ENCODE measurements at regions not wholly inside any gene's neighbourhood (a gene's known extent, or its start where the extent isn't known, plus 50 kb on each side); places are given as distances from the start of the nearest gene placed in this dataset.
"Not testable (repeated sequence)": the region's sequence is repeated elsewhere in the genome, so short reads cannot be mapped to it uniquely, and the experiment has no call there.

- peak overlapping the region; percentile 23; the same call in 1 of the 2 replicates for H3K9ac ChIP-seq (ENCODE audit: low read length)
- no peak overlapping the region for H3K4me3 ChIP-seq (ENCODE audit: low read depth, low read length, poor library complexity, severe bottlenecking)
- peaks cover 15% of the 10 kb centered on the region for H3K4me1 ChIP-seq (ENCODE audit: insufficient read depth, low read length, severe bottlenecking)
These were observed 55.7 kb upstream of the TNFAIP3 start for GRCh38 chr6:137811121-137811915.

GRCh38 chr6:137811916-137812553, 55.0 kb upstream of the TNFAIP3 start:
- Histone ChIP-seq H3K27ac (ENCODE audit: low read depth, low read length, poor library complexity, severe bottlenecking) (peak overlapping the region; percentile 42), H3K27me3 (ENCODE audit: insufficient read depth, low read length) (no peaks in the 10 kb centered on the region), H2AFZ (ENCODE audit: low read length) (0 out of 2 replicates have a peak overlapping the region, but pooled peaks have one; percentile 58), H3K36me3 (ENCODE audit: insufficient read depth, low read length) (no peaks in the 10 kb centered on the region), H3K9ac (ENCODE audit: low read length) (peak overlapping the region; percentile 23; the same call in 1 of the 2 replicates), H3K4me2 (ENCODE audit: low read length) (peak overlapping the region; percentile 2; the same call in 1 of the 2 replicates), H4K20me1 (ENCODE audit: insufficient read depth, low read length) (no peaks in the 10 kb centered on the region), H3K79me2 (ENCODE audit: insufficient read depth, low read length) (no peaks in the 10 kb centered on the region), H3K4me1 (ENCODE audit: insufficient read depth, low read length, severe bottlenecking) (peaks cover 15% of the 10 kb centered on the region), H3K4me3 (ENCODE audit: low read depth, low read length, poor library complexity, severe bottlenecking) (no peak overlapping the region), H3F3A (ENCODE audit: insufficient read depth, low read length) (no peaks in the 10 kb centered on the region), H3K9me2 (ENCODE audit: low read depth, low read length) (no peaks in the 10 kb centered on the region), H3K9me3 (ENCODE audit: low read length) (no peaks in the 10 kb centered on the region)
- no peak for TF ChIP-seq CTCF (IDR thresholded peaks at IDR 0.05; ENCODE audit: low read length)
- TF ChIP-seq EZH2 (IDR thresholded peaks at IDR 0.05; ENCODE audit: borderline replicate concordance, low read length) = no peak

More at GRCh38 chr6:137811121-137811915, 55.7 kb upstream of the TNFAIP3 start:
- no peaks in the 10 kb centered on the region for H4K20me1 ChIP-seq (ENCODE audit: insufficient read depth, low read length)
- no peak for TF ChIP-seq CTCF (IDR thresholded peaks at IDR 0.05; ENCODE audit: low read length)
- no peak for TF ChIP-seq EZH2 (IDR thresholded peaks at IDR 0.05; ENCODE audit: borderline replicate concordance, low read length)
- H2AFZ ChIP-seq (ENCODE audit: low read length) = 0 out of 2 replicates have a peak overlapping the region, but pooled peaks have one; percentile 58
- no peaks in the 10 kb centered on the region for H3F3A ChIP-seq (ENCODE audit: insufficient read depth, low read length)
- no peaks in the 10 kb centered on the region for H3K79me2 ChIP-seq (ENCODE audit: insufficient read depth, low read length)
- no peaks in the 10 kb centered on the region for H3K27me3 ChIP-seq (ENCODE audit: insufficient read depth, low read length)
- H3K9me3 ChIP-seq (ENCODE audit: low read length) = no peaks in the 10 kb centered on the region
- no peaks in the 10 kb centered on the region for H3K36me3 ChIP-seq (ENCODE audit: insufficient read depth, low read length)
- peak overlapping the region; percentile 42 for H3K27ac ChIP-seq (ENCODE audit: low read depth, low read length, poor library complexity, severe bottlenecking)
- peak overlapping the region; percentile 2; the same call in 1 of the 2 replicates for H3K4me2 ChIP-seq (ENCODE audit: low read length)
- H3K9me2 ChIP-seq (ENCODE audit: low read depth, low read length) = no peaks in the 10 kb centered on the region

GRCh38 chr6:137813308-137813970, 53.6 kb upstream of the TNFAIP3 start:
- H4K20me1 ChIP-seq (ENCODE audit: insufficient read depth, low read length) = no peaks in the 10 kb centered on the region
- no peaks in the 10 kb centered on the region for H3K27me3 ChIP-seq (ENCODE audit: insufficient read depth, low read length)
- no peaks in the 10 kb centered on the region for H3K36me3 ChIP-seq (ENCODE audit: insufficient read depth, low read length)
- no peak overlapping the region for H3K27ac ChIP-seq (ENCODE audit: low read depth, low read length, poor library complexity, severe bottlenecking)
- no peak overlapping the region for H3K4me2 ChIP-seq (ENCODE audit: low read length)
- TF ChIP-seq EZH2 (IDR thresholded peaks at IDR 0.05; ENCODE audit: borderline replicate concordance, low read length) = no peak
- no peak for TF ChIP-seq CTCF (IDR thresholded peaks at IDR 0.05; ENCODE audit: low read length)
- H3F3A ChIP-seq (ENCODE audit: insufficient read depth, low read length) = no peaks in the 10 kb centered on the region
- no peak overlapping the region for H3K4me3 ChIP-seq (ENCODE audit: low read depth, low read length, poor library complexity, severe bottlenecking)
- no peaks in the 10 kb centered on the region for H3K79me2 ChIP-seq (ENCODE audit: insufficient read depth, low read length)
- no peaks in the 10 kb centered on the region for H3K9me2 ChIP-seq (ENCODE audit: low read depth, low read length)
- H3K9me3 ChIP-seq (ENCODE audit: low read length) = no peaks in the 10 kb centered on the region
- H3K9ac ChIP-seq (ENCODE audit: low read length) = no peak overlapping the region
- peaks cover 15% of the 10 kb centered on the region for H3K4me1 ChIP-seq (ENCODE audit: insufficient read depth, low read length, severe bottlenecking)
- no peak overlapping the region for H2AFZ ChIP-seq (ENCODE audit: low read length)

GRCh38 chr6:137814030-137814429, 53.0 kb upstream of the TNFAIP3 start:
- not testable (repeated sequence) for H3K4me2 ChIP-seq (ENCODE audit: low read length); H3K9ac ChIP-seq (ENCODE audit: low read length); H3K79me2 ChIP-seq (ENCODE audit: insufficient read depth, low read length); H2AFZ ChIP-seq (ENCODE audit: low read length); H3K9me3 ChIP-seq (ENCODE audit: low read length); H3K9me2 ChIP-seq (ENCODE audit: low read depth, low read length); H4K20me1 ChIP-seq (ENCODE audit: insufficient read depth, low read length); H3K4me3 ChIP-seq (ENCODE audit: low read depth, low read length, poor library complexity, severe bottlenecking); H3F3A ChIP-seq (ENCODE audit: insufficient read depth, low read length); H3K36me3 ChIP-seq (ENCODE audit: insufficient read depth, low read length); H3K27me3 ChIP-seq (ENCODE audit: insufficient read depth, low read length); H3K27ac ChIP-seq (ENCODE audit: low read depth, low read length, poor library complexity, severe bottlenecking)
- peaks cover 15% of the 10 kb centered on the region for H3K4me1 ChIP-seq (ENCODE audit: insufficient read depth, low read length, severe bottlenecking)

Measured in OCI-LY1 (cell line).